Suprapubic skin (tissue), 4 donors: ENCODE measurements at regions not wholly inside any gene's neighbourhood (a gene's known extent, or its start where the extent isn't known, plus 50 kb on each side); places are given as distances from the start of the nearest gene placed in this dataset.

ENCODE experiments used
- CTCF ChIP-seq, 2 donors: fragments of 200-600 bp in 1 of 2; fragments of 450-650 bp in 1 of 2; sonication (generic) in 1 of 2; IDR thresholded peaks; one replicate each; pipeline ENCODE4 v1.5.1; 2016 to 2019; ENCODE audit warnings: antibody characterized with exemption in 2 of 2, mild to moderate bottlenecking in 1 of 2, moderate library complexity in 1 of 2
- EP300 ChIP-seq: sonication (generic); formaldehyde crosslinking; IDR thresholded peaks from one replicate; pipeline ENCODE4 v1.6.1; 2017; ENCODE audit warnings: antibody characterized with exemption
- POLR2A ChIP-seq, 2 donors: fragments of 450-650 bp; IDR thresholded peaks; one replicate each; pipeline ENCODE4 v1.6.1; 2017; ENCODE audit warnings: antibody characterized with exemption in 2 of 2, mild to moderate bottlenecking in 2 of 2, moderate library complexity in 2 of 2
- POLR2AphosphoS5 ChIP-seq, 3 donors: sonication (generic); formaldehyde crosslinking; IDR thresholded peaks; one replicate each; pipeline ENCODE4 v1.6.1; 2017; ENCODE audit warnings: antibody characterized with exemption in 3 of 3

DNA sequence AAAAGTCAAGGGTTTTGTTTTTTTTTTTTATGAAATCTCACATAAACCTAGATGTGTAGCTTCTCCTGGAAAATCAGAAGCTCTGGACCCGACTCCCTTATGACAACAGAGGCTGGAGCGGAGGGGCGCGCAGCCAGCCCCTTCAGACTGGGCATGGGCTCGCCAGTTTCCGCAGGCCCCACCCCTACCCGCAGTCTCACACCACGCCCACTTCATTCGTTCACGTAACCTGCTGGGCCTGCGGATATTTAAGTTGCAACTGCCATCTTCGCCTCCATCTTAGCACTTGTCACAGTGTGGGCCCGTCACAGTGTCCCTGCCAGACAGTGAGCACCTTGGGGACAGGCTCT, 111.7 kb upstream of the PTPN1 start:
- TF ChIP-seq CTCF (IDR thresholded peaks at IDR 0.05) (no peak), POLR2A (IDR thresholded peaks at IDR 0.05) (no peak), POLR2AphosphoS5 (IDR thresholded peaks at IDR 0.05) (no peak), EP300 (no peak)
